ENCODE measurements at regions not wholly inside any gene's neighbourhood (a gene's known extent, or its start where the extent isn't known, plus 50 kb on each side); places are given as distances from the start of the nearest gene placed in this dataset.

DNA sequence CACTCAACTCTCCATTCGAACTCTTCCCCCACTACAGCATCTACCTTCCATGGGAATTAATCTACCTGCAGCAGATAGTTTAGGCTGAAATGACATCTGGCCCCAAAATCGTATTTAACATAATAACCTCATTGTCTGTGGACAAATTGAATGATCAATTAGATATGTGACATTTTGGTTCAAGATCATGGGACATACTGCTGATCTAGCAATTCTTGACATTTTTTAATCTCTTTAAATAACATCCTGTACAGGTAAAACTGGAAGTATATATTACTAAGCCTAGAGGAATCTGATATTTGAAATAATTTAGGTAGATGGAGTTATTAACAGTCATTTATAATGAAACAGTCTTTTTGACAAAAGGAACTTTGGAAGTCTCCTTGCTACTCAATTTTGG lies 702.5 kb downstream of the NLGN4X start:
- DNase-seq, result no peak

DNA sequence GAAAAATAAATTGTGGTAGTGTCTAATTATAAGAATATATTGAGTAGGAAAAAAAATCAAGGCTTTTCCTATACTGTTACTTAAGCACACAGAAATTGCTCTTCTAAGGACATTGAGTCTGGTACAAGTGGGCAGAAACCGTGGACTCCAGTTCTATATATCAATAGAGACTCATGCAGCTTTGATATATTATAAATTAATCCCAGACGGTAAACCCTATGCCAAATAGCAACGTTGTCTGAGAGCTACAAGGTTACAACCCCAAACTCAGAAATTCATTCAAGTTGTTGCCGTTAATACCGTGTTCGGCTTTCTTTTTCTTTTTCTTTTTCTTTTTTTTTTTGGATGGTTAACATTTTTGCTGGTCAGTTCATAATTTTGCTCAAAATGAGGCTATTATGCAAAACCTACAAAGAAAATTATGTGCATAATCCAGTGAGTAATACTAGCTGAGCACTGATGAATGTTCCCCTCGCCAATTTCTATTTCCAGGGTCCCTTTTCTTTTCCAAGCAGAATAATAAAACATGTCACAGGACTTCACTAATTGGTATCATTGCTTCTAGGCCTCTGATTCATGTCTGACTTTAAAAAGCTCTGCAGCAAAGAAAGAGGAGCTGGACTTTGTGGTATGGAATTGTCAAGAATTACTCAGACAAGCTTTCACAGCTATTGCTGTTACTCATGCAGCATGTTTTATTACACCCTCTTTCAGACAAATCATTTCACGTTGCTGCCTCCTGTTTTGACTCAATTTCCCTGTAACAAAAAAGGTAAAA lies 737.7 kb downstream of the NLGN4X start:
- DNase-seq, result peak; percentile 28

DNA sequence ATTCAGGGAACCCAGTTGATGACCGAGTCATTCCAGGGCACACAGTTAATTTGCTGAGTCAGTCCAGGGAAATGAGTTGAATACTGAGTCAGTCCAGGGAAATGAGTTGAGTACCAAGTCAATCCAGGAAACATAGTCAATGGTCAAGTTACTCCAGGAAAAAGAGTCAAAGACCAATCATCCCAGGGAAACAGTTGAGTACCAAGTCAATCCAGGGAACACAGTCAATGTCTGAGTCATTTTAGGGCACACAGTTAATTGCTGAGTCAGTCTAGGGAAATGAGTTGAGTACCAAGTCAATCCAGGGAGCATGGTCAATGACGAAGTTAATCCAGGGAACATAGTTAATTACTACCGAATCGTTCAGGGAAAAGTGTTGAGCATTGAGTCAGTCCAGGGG lies 754.4 kb downstream of the NLGN4X start:
- DNase-seq, result no peak

DNA sequence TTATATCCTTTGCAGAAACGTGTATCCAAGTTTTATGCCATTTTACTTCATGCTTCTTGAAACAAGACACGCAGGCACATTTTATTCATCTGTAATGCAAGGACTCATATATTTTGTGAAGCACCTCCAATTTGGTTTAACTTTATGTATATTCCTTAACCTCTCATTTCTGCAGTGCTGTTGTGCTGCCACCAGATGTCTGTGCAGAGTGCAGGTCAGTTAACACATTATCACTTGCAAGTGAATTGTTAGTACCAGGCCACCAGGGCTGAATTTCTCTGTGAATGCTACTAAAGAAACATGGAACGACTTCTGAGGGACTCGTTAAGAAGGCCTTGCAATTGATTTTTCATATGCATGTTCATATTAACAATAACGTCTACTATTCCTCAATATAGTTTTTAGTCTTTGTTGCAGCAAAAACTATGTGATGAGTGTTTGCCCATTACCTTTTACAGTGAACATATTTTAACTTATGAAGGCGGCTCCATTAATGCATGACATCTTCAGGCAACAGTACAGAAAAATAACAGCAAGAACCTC lies 770.3 kb downstream of the NLGN4X start:
- DNase-seq, result no peak

DNA sequence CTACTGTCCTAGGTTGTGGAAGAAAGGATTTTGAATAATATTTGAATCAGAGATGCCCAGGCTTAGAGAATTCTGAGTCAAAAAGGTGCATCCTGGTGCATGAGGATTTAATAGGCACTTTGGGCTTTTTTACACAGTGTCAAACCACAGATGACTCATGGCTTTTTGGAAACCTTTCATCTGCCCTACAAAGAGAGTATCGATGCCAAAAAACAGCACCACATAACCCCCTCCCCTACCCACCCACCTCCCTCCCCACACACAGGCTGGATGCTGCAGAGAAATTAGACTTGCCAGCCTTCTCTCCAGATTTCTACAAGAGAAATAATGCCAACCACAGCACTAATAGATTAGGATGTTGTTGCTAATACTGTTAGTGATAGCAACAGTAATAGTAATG lies 779.3 kb downstream of the NLGN4X start:
- no peak for DNase-seq

DNA sequence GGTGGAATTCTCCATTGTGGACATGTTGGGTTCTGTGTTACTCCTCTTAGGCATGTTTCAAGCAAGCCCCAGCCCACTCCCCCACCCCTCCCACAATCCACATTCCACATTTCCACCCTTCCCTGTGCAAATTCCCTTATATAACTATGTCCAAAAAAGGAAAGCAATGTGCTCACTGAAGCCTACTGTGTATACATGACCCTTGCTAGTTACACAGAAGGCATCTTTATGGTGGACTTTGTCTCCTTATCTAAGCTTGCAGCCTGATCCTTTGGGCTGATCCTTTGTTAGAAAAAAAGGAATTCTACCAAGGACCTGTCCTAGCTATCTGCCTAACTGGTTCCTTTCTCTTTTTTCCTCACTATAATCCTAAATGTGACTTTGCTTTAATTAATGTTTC lies 796.8 kb downstream of the NLGN4X start:
- DNase-seq, result no peak

DNA sequence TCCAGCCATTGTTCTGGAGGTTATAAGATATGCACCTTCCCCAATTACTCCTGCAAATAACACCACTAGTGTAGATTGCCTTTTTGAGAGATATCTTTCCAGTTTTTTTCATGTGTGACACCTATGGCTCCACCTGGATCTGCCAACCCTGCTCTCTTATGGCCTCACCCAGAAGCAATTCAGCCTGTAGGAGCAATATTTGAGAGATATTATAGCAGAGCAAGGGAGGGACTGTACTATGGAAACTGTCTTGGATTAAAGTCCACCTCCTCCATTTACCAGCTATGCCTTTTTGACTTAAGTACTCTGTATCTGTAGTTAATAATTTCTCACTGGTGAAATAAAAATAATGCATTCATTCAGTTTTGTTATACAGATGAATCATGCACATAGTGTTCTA lies 803.5 kb downstream of the NLGN4X start:
- no peak for DNase-seq

DNA sequence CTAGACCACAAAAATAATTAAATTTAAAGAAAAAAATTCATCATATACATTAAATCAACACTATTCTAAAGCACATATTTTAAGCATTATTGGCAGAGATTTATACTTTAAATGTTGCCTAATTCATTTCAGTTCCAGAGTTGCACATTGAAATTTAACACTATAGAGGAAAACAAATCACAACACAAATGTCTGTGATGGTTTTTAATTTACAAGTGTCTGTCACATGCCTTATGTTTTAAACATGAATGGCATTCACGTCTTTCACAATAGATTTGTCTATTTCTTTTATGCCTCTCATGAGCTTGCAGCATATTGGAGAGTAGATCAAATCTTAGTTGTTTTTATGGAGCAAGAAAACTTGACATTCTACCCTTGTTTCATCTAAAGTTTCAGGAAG lies 811.3 kb downstream of the NLGN4X start:
- no peak for DNase-seq

DNA sequence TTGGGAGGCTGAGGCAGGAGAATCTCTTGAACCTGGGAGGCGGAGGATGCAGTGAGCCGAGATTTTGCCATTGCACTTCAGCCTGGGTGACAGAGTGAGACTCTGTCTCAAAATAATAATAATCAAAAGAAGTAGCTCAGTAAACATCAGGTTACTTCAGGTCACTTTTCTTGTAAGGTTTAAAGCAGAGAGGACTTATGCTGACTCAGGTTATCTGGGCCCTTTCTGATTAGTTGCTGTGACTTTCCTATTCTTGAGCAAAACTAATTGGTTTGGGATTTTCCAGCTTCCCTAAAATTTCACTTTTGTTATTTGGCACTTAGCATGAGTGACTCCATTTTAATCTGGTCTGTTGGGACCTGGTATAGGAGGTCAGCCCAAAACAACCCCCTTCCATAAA lies 812.9 kb downstream of the NLGN4X start:
- DNase-seq, result no peak

DNA sequence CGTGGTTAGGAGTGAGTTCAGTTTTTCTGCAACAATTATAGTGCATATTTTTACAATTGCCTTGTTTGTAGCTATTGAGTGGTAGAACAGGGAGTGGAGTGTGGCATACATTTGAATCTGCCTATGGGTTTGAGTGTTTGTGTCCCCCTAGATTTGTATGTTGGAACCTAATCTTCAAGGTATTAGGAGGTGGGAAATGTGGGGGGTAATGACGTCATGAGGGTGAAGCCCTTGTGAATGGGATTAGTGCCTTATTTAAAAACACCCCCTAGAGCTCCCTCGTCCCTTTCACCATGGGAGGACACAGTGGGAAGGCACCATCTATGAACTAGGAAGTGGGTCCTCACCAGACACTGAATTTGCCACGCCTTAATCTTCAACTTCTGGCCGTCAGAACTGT lies 819.6 kb downstream of the NLGN4X start:
- DNase-seq, result no peak

DNA sequence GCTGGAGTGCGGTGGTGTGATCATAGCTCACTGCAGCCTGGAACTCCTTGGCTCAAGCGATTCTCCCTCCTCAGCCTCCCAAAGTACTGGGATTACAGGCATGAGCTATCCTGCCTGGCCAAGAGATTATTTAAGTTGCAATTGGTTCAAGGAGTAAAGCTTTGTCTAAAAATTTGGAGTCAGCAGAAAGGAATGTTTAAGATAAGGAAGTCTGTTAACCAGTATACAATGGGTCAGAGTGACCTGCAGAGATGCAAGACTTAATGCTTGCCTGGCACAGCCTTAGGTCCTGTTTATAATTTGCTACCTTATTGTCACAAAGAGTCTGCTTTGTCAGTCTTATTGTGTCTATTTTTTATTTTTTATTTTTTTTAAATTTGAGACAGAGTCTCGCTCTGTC lies 826.2 kb downstream of the NLGN4X start:
- DNase-seq, result no peak

DNA sequence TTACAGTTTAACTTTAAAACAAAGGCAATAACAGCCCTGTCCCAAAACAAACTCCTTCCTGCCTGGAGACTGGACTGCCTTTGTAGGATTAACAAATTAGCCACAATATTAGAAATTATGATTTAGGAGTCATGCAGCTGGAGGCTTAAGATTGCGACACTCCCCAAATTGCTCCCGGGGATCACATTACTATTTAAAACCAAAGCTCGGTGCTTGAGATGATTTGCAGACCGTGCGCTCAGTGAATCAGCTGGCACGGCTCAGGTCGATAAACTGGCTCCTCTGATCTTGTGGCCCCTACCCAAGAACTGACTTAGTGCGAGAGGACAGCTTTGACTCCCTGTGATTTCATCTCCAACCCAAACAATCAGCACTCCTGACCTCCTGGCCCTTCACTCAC lies 829.3 kb downstream of the NLGN4X start:
- no peak for DNase-seq

DNA sequence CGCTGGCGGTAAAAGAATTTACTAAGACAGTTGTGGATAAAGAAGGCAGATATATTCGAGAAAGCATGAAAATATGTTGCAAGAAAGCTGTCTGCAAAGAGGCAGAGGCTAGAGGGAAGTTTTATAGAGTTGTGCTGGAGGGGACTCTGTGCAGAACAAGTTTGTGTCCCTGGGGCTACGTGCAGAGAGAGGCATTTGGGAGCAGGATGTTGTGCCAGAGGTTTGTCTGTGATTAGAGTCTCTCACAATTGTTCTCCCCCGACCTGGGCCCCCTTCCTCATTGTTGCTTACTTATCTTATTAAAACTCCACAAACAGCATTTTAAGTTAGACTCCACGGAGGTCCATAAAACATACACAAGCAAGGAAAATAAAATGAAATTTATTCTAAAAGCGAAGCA lies 831.3 kb downstream of the NLGN4X start:
- DNase-seq, result no peak

DNA sequence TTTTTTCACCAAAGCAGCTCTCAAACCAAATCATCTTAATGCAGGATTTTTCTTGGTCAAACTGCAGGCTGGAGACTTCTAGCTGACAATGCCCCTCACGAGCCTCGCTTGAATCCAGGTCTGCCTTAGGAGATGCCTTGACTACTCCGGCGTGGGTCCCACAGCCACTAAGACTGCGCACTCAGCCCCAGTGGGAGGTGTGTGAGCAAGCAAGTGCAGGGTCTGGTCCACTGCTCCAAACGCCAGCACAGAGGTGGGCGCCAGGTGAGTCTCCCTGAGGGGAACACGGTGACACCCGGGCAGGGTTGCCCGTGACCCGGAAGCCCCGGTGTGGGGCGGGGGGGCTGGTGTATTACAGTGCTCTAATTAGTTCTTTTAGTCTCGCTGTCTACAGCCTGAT lies 838.3 kb downstream of the NLGN4X start:
- DNase-seq, result no peak

DNA sequence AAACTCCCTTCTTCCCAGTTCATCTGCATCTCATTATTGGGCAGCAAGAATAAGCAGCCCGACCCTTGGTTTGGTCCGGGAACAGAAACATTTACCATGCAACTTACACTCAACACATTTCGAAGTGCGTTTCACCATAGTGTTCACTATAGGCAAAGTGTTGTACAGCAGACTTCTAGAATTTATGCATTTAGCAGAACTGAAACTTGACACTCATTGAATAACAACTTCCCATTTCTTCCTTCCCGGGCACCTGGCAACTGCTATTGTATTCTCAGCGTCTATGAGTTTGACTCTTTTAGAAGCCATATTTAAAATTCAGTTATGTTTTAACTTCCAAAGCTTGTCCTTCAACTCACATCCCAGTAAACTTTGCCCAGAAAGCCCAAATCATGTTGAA lies 840.6 kb downstream of the NLGN4X start:
- DNase-seq, result no peak

DNA sequence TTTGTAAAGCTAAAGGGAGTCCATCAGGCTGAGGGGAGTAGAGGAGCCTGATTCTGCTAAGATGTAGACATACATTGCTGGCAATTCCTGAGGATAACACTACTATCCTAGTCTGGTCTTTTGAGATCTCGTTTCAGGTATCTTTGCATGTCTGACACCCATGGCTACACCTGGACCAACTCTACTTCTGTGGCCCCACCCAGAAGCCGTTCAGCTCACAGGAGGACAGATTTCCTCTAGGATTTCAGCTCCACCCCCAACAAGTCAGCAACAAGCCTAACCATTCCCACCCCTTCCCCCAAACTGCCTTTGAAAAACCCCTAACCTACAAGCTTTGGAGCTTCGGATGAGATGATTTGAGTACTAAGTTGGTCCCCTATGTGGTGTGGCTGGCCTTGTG lies 848.2 kb downstream of the NLGN4X start:
- no peak for DNase-seq

DNA sequence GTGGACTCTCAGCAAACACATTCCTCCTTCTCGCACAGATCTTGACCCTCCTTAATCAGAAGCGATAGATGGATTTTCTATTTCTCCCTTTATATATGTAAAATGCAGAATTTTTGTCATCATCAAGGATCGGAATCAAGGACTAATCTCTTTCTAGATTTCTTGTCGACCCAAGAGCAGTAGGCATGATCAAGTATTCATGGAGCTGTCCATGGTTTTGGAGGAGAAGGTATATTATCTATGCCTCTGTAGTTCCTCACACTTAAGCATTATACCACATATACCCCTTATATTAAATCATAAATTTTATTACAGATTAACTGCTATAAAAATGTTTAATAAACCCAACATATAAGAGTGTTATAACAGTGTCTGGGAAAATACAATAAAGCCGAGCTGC lies 886.8 kb downstream of the NLGN4X start:
- DNase-seq, result no peak

DNA sequence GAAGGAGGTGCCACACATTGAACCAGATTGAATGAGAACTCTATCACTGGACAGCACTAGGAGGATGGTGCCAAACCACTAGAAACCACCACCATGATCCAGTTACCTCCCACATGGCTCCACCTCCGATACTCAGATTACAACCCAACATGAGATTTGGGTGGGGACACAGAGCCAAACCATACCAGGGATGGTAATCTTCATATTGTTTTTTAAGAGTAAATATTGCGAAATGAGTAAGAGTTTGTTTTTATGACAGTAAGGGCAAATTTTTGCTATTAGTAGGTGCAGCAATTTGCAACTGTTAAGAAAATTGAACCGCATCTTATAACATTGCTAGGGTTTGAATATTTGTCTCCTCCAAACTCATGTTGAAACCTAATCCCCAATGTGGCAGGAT lies 891.5 kb downstream of the NLGN4X start:
- no peak for DNase-seq

DNA sequence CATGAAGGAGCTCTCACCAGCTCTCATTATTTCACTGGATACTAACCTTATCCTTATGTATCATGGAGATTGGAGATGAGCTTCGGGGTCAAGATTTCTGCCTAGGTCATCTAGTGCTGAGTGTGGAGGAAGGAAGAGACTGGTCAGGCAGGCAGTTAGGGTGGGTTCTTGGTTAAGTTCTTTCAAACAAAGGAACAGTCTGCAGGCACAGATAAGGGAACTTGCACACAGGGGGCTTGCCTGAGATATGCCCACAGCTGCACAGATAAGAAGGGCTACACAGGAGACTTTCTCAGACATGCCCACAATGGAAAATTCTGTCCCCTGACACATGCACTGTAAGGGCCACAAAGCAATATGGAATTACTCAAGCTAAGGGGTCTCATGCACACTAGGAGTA lies 904.1 kb downstream of the NLGN4X start:
- DNase-seq, result no peak

DNA sequence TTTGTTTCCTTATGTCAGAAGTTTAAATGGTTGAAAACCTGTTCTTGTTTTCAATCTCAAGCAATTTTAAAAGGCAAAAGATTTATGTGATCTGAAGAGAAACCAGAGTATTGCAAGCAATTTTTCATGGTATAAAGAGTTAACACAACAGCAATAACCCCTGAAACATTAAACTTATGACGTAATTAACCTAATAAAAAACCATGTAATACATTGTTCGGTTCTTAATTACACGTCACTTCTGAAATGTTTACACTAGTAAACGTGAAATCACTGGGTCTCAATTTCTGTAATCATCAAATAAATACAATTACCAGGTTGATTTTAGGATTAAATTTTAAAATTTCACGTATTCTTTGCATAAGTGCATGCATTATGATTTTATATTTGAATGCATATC lies 914.5 kb downstream of the NLGN4X start:
- no peak for DNase-seq

DNA sequence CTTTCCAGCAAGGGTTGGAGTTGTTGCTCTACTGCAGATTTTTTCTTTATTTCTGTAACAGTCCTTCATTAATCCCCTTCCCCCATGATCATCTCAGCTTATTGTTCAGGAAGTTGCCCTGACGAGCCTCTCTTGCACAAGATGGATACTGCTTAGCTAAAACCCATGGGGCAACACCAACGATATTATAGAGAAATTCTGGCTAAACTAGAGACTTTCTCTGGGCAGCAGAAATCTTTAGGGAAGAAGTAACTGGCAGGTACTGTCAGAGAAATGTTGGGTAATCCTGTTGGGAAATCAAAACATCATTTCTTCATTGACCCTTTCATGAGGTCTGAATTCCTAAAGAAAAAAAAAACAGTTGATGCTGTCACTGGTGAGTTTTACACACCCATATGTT lies 921.3 kb downstream of the NLGN4X start:
- DNase-seq, result no peak

DNA sequence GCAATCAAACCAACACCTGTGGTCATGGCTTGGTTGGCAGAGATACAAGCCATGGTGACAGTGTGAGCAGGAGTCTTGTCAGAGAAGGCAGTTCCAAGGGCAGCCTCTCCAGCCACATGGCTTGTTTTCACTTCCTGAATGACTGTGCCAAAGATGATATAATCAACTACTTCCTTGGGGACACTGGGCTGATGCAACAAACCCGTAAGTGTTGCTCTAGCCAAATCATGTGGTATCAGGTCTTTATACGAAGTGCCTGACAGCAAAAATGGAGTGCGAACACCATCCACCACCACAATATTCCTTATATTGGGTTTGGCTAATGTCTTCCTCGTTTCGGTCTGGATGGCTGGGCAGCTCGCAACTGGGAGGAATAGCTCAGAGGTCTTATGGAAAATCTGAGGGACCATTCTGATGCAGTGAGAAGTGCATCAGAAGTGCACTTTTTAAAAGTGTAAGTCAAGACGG lies 922.0 kb downstream of the NLGN4X start:
- DNase-seq, result peak; percentile 0

DNA sequence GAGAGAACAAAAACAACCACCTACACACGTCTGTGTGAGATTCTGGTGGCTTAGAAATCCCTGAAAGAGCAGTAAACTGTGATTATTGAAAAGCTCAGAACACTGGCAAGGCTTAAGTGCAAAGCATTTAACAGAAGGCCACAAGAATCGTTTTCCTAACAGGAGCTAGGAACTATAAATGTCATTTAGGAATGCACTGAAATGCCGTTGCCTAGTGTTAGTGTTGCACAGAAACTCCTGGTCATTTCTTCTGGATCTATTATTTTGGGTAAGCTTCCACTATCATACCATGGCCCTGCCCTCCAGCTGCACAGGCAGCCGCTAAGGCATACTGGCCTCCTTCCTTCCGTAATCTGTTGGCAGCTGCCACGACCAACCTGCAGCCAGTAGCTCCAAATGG lies 923.2 kb downstream of the NLGN4X start:
- DNase-seq, result no peak

DNA sequence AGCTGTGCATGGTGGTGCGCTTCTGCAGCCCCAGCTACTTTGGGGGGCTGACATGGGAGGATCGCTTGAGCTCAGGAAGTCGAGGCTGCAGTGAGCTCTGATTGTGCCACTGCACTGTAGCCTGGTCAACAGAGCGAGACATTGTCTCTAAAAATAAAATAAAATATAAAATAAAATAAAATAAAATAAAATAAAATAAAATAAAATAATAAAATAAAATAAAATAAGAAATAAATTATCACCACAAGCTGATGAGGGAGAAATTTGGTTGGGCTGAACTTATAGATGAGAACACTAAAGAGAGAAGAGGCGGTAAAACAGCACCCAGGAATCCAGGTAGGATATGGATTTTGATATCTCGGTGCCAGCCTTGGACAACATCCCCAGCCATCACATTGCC lies 933.7 kb downstream of the NLGN4X start:
- no peak for DNase-seq

DNA sequence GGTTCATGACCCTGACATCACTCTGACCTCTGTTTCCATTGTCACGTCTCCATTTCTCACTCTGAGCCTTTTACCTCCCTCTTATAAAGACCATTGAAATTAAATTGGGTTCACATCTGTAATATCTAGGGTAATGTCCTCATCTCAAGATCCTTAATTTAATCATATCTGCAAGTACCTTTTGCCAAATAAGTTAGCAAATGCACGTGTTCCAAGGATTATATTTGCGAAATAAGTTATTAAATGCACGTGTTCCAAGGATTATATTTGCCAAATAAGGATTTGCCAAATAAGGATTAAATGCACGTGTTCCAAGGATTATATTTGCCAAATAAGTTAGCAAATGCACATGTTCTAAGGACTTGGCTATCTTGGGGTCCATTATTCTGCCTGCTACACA lies 938.0 kb downstream of the NLGN4X start:
- no peak for DNase-seq
